Hepatocyte (in vitro differentiated cells): ENCODE measurements at regions not wholly inside any gene's neighbourhood (a gene's known extent, or its start where the extent isn't known, plus 50 kb on each side); places are given as distances from the start of the nearest gene placed in this dataset.

Experiments used
- EZH2 ChIP-seq: fragments of 200-600 bp; sonication (generic); IDR thresholded peaks from 2 replicates; pipeline ENCODE4 v1.6.1; 2016; ENCODE audit warnings: antibody characterized with exemption, mild to moderate bottlenecking, borderline replicate concordance
- EZH2phosphoT487 ChIP-seq: fragments of 200-600 bp; sonication (generic); IDR thresholded peaks from one replicate; pipeline ENCODE4 v1.6.1; 2018; ENCODE audit warnings: antibody characterized with exemption, mild to moderate bottlenecking, low read depth, moderate library complexity; ENCODE audit not compliant: unreplicated experiment, severe bottlenecking
- TF ChIP-seq, protein P1 (sequence below): fragments of 200-600 bp; sonication (generic); IDR thresholded peaks from 2 replicates; pipeline ENCODE4 v1.5.1; 2016; ENCODE audit warnings: antibody characterized with exemption, mild to moderate bottlenecking; ENCODE audit not compliant: poor library complexity

DNA sequence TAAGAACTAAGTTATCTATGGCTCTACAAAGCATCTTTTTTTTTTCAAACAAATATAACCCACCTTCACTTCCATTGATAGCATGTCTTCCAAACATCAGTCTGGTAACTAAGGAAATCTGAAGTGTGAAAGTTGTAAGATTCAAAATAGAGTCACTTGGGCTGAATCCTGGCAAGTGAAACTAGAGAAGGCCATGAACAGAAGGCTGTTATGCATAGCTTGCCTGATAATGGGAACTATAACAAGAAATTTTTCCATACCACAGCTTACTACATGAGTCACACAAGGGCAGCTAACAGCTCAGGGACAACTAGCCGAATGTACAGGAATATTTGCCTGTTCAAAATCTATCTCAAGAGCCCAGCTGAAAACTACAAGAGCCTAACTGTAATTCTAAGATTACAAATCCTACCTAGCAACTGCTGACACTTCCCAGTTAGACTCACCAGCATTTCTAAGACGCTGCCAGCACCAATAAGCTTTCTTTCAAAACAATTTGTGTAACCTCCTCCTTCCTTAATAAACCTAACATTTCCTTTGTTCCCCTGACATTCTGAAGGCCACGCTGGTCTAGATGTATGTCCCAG lies 1066.5 kb downstream of the PLOD2 start:
- TF ChIP-seq, protein P1, sequence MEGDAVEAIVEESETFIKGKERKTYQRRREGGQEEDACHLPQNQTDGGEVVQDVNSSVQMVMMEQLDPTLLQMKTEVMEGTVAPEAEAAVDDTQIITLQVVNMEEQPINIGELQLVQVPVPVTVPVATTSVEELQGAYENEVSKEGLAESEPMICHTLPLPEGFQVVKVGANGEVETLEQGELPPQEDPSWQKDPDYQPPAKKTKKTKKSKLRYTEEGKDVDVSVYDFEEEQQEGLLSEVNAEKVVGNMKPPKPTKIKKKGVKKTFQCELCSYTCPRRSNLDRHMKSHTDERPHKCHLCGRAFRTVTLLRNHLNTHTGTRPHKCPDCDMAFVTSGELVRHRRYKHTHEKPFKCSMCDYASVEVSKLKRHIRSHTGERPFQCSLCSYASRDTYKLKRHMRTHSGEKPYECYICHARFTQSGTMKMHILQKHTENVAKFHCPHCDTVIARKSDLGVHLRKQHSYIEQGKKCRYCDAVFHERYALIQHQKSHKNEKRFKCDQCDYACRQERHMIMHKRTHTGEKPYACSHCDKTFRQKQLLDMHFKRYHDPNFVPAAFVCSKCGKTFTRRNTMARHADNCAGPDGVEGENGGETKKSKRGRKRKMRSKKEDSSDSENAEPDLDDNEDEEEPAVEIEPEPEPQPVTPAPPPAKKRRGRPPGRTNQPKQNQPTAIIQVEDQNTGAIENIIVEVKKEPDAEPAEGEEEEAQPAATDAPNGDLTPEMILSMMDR = no peak
- no peak for TF ChIP-seq EZH2
- no peak for TF ChIP-seq EZH2phosphoT487
